ENCODE measurements at regions not wholly inside any gene's neighbourhood (a gene's known extent, or its start where the extent isn't known, plus 50 kb on each side); places are given as distances from the start of the nearest gene placed in this dataset.

DNA sequence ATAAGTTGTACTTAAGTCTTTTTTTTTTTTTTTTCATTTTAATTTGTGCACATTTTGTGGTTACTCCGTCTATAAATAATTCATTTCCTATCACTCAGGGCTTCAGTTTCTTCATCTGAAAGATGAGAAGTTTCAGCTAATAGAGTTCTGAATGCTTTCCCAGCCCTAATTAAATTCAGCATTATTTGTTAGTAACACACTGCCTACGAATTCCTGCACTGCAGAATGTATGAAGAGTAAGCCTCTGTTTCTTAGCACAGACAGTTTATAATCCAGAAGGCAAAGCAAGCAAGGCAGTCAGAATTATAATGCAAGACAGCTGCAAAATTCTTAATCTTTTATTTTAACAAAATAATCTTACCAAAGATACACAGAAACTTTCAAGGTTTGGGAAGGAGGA, 138.0 kb upstream of the GHR start:
- no peak for TF ChIP-seq POLR2A (IDR thresholded peaks at IDR 0.05; ENCODE audit: borderline replicate concordance, extremely low read depth, insufficient read depth, insufficient read length)
- TF ChIP-seq SIN3A (IDR thresholded peaks at IDR 0.05; ENCODE audit: low read depth): no peak
- TF ChIP-seq, protein P1, sequence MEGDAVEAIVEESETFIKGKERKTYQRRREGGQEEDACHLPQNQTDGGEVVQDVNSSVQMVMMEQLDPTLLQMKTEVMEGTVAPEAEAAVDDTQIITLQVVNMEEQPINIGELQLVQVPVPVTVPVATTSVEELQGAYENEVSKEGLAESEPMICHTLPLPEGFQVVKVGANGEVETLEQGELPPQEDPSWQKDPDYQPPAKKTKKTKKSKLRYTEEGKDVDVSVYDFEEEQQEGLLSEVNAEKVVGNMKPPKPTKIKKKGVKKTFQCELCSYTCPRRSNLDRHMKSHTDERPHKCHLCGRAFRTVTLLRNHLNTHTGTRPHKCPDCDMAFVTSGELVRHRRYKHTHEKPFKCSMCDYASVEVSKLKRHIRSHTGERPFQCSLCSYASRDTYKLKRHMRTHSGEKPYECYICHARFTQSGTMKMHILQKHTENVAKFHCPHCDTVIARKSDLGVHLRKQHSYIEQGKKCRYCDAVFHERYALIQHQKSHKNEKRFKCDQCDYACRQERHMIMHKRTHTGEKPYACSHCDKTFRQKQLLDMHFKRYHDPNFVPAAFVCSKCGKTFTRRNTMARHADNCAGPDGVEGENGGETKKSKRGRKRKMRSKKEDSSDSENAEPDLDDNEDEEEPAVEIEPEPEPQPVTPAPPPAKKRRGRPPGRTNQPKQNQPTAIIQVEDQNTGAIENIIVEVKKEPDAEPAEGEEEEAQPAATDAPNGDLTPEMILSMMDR (IDR thresholded peaks at IDR 0.05 in 2 of 3, conservative IDR thresholded peaks at IDR 0.05 in 1 of 3; ENCODE audit: borderline replicate concordance in 1 of 3, insufficient read depth in 1 of 3, low read depth in 2 of 3, low read length in 2 of 3): no peak
- no peak for TF ChIP-seq YY1 (IDR thresholded peaks at IDR 0.05; ENCODE audit: extremely low read depth, insufficient replicate concordance, low read depth, low read length)
- TF ChIP-seq POLR2AphosphoS5 (IDR thresholded peaks at IDR 0.05; ENCODE audit: low read depth, low read length): no peak
- no peak for TF ChIP-seq TCF7L2 (IDR thresholded peaks at IDR 0.05; ENCODE audit: borderline replicate concordance, extremely low read depth, insufficient read depth, insufficient read length)
- no peak for TF ChIP-seq CEBPB (IDR thresholded peaks at IDR 0.05; ENCODE audit: low read depth)
- TF ChIP-seq, protein P2, sequence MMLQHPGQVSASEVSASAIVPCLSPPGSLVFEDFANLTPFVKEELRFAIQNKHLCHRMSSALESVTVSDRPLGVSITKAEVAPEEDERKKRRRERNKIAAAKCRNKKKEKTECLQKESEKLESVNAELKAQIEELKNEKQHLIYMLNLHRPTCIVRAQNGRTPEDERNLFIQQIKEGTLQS (IDR thresholded peaks at IDR 0.05): no peak
